ENCODE measurements at regions not wholly inside any gene's neighbourhood (a gene's known extent, or its start where the extent isn't known, plus 50 kb on each side); places are given as distances from the start of the nearest gene placed in this dataset.

DNA sequence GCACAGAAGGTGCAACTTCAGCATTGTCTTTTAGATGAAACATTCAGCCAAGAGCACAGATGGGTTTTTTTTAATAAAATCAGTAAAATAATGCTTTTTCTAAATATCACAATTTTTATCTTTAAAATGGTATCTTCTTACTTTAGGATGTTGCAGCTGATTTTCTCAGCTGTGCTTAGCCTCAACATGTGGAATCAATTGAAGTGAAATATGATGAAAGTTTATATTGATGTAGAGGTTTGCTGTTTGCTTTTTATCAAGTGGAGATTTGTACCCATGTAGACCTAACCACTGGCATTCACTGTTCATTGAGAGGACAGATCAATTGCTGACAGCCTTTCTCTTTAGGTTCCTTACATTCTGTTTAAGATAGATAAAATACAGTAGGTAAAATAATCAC, 107.8 kb downstream of the CYB561 start:
- TF ChIP-seq, protein P1, sequence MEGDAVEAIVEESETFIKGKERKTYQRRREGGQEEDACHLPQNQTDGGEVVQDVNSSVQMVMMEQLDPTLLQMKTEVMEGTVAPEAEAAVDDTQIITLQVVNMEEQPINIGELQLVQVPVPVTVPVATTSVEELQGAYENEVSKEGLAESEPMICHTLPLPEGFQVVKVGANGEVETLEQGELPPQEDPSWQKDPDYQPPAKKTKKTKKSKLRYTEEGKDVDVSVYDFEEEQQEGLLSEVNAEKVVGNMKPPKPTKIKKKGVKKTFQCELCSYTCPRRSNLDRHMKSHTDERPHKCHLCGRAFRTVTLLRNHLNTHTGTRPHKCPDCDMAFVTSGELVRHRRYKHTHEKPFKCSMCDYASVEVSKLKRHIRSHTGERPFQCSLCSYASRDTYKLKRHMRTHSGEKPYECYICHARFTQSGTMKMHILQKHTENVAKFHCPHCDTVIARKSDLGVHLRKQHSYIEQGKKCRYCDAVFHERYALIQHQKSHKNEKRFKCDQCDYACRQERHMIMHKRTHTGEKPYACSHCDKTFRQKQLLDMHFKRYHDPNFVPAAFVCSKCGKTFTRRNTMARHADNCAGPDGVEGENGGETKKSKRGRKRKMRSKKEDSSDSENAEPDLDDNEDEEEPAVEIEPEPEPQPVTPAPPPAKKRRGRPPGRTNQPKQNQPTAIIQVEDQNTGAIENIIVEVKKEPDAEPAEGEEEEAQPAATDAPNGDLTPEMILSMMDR (IDR thresholded peaks at IDR 0.05; ENCODE audit: low read depth, low read length) = no peak
- no peak for TF ChIP-seq EZH2phosphoT487 (IDR thresholded peaks at IDR 0.05; ENCODE audit: low read depth)
- Histone ChIP-seq H3K4me3 (ENCODE audit: low read length) (no peak overlapping the region), H3K4me1 (ENCODE audit: low read length) (no peaks in the 10 kb centered on the region), H3K9ac (ENCODE audit: low read length) (no peak overlapping the region), H4K20me1 (ENCODE audit: insufficient read depth, low read length) (no peaks in the 10 kb centered on the region), H3K4me2 (ENCODE audit: low read length) (no peak overlapping the region), H3K27me3 (ENCODE audit: low read depth, low read length) (no peaks in the 10 kb centered on the region), H3K36me3 (replicated peaks; ENCODE audit: low read depth, low read length) (no peaks in the 10 kb centered on the region), H3K9me3 (ENCODE audit: insufficient read depth, low read length) (no peaks in the 10 kb centered on the region), H3K27ac (ENCODE audit: low read length) (no peak overlapping the region), H3K79me2 (ENCODE audit: low read length) (no peaks in the 10 kb centered on the region), H2AFZ (ENCODE audit: low read depth, low read length) (no peak overlapping the region)

DNA sequence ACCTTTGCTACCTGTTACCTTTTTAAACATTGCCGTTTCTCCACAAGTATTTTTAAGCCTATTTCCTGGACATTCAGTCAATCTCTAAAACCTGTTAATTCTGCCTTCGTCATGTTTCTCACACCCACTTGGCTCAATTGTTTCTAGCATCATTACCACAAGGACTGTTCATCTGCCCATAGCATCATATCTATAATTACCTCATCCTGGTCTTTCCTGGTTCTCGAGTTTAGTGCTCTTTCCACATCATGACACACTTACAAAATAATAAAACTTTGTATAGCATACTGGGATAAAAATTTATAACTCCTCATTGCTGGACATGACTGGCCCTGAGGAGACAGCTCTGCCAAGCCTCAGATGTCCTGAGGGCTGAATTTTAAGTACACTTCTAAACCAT, 104.8 kb downstream of the CYB561 start:
- no peak for TF ChIP-seq EZH2phosphoT487 (IDR thresholded peaks at IDR 0.05; ENCODE audit: low read depth)
- TF ChIP-seq, protein P1 (IDR thresholded peaks at IDR 0.05; ENCODE audit: low read depth, low read length) = no peak
- H3K79me2 ChIP-seq (ENCODE audit: low read length) = no peaks in the 10 kb centered on the region
- no peaks in the 10 kb centered on the region for H3K36me3 ChIP-seq (replicated peaks; ENCODE audit: low read depth, low read length)
- no peaks in the 10 kb centered on the region for H3K9me3 ChIP-seq (ENCODE audit: insufficient read depth, low read length)
- H3K9ac ChIP-seq (ENCODE audit: low read length) = no peak overlapping the region
- no peak overlapping the region for H3K4me3 ChIP-seq (ENCODE audit: low read length)
- no peaks in the 10 kb centered on the region for H3K27me3 ChIP-seq (ENCODE audit: low read depth, low read length)
- no peaks in the 10 kb centered on the region for H3K4me1 ChIP-seq (ENCODE audit: low read length)
- no peak overlapping the region for H3K4me2 ChIP-seq (ENCODE audit: low read length)
- H3K27ac ChIP-seq (ENCODE audit: low read length) = no peak overlapping the region
- no peak overlapping the region for H2AFZ ChIP-seq (ENCODE audit: low read depth, low read length)
- H4K20me1 ChIP-seq (ENCODE audit: insufficient read depth, low read length) = no peaks in the 10 kb centered on the region

DNA sequence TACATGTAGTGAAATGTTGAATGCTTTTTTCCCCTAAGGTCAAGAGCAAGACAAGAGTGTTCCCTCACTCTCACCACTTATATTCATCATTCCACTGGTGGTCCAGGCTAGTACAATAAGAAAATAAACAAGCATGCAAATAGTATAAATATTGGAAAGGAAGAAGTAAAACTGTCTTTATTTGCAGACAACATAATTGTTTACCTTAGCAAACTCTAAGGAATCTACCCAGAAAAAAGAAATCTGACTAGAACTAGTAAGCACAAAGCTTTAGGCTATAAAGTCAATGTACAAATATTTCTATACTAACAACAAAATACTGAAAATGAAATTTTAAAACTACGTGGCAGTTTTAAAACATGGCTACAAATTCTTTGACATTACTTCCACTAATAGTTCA, 101.7 kb downstream of the CYB561 start:
- no peak for TF ChIP-seq EZH2phosphoT487 (IDR thresholded peaks at IDR 0.05; ENCODE audit: low read depth)
- TF ChIP-seq, protein P1 (IDR thresholded peaks at IDR 0.05; ENCODE audit: low read depth, low read length) = no peak
- Histone ChIP-seq H3K36me3 (replicated peaks; ENCODE audit: low read depth, low read length) (no peaks in the 10 kb centered on the region), H3K9me3 (ENCODE audit: insufficient read depth, low read length) (no peaks in the 10 kb centered on the region), H3K79me2 (ENCODE audit: low read length) (no peaks in the 10 kb centered on the region), H2AFZ (ENCODE audit: low read depth, low read length) (no peak overlapping the region), H3K27me3 (ENCODE audit: low read depth, low read length) (no peaks in the 10 kb centered on the region), H3K4me2 (ENCODE audit: low read length) (no peak overlapping the region), H3K4me3 (ENCODE audit: low read length) (no peak overlapping the region), H3K4me1 (ENCODE audit: low read length) (no peaks in the 10 kb centered on the region), H3K27ac (ENCODE audit: low read length) (no peak overlapping the region), H4K20me1 (ENCODE audit: insufficient read depth, low read length) (no peaks in the 10 kb centered on the region), H3K9ac (ENCODE audit: low read length) (no peak overlapping the region)

DNA sequence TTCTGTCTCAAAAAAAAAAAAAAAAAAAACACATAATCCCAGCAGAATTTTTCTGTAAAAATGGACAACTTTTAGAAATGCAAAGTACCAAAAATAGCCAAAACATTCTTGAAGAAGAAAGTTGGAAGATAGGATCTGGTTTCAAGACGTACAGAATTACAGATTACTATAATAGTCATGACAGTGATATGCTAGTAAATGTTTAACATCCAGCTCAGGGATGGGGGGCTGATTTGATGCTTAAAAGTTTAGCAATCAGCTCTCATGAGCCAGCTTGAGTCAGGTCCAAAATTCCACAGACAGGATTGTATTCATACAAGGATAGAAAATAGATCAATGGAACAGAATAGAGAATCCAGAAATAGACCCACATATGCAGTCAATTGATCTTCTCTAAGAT, 100.5 kb downstream of the CYB561 start:
- Histone ChIP-seq H3K27me3 (ENCODE audit: low read depth, low read length) (no peaks in the 10 kb centered on the region), H2AFZ (ENCODE audit: low read depth, low read length) (no peak overlapping the region), H3K27ac (ENCODE audit: low read length) (no peak overlapping the region), H3K4me2 (ENCODE audit: low read length) (no peak overlapping the region), H3K36me3 (replicated peaks; ENCODE audit: low read depth, low read length) (no peaks in the 10 kb centered on the region), H4K20me1 (ENCODE audit: insufficient read depth, low read length) (no peaks in the 10 kb centered on the region), H3K4me1 (ENCODE audit: low read length) (no peaks in the 10 kb centered on the region), H3K4me3 (ENCODE audit: low read length) (no peak overlapping the region), H3K9ac (ENCODE audit: low read length) (no peak overlapping the region), H3K9me3 (ENCODE audit: insufficient read depth, low read length) (no peaks in the 10 kb centered on the region), H3K79me2 (ENCODE audit: low read length) (no peaks in the 10 kb centered on the region)
- TF ChIP-seq EZH2phosphoT487 (IDR thresholded peaks at IDR 0.05; ENCODE audit: low read depth) = no peak
- TF ChIP-seq, protein P1 (IDR thresholded peaks at IDR 0.05; ENCODE audit: low read depth, low read length) = no peak

All from OCI-LY3 (cell line).